ENCODE measurements at regions not wholly inside any gene's neighbourhood (a gene's known extent, or its start where the extent isn't known, plus 50 kb on each side); places are given as distances from the start of the nearest gene placed in this dataset.
"Not testable (repeated sequence)": the region's sequence is repeated elsewhere in the genome, so short reads cannot be mapped to it uniquely, and the experiment has no call there.

- H3K9me3 Mint-ChIP-seq, result no peaks in the 10 kb centered on the region
- H3K4me1 Mint-ChIP-seq, result no peaks in the 10 kb centered on the region
- no peaks in the 10 kb centered on the region for H3K27me3 Mint-ChIP-seq
- H3K27ac Mint-ChIP-seq, result no peak overlapping the region
- ATAC-seq, result no peak
- H3K36me3 Mint-ChIP-seq, result no peaks in the 10 kb centered on the region
- H3K4me3 Mint-ChIP-seq, result no peak overlapping the region
These were observed 209.8 kb downstream of the PTPRC start for GRCh38 chr1:198848649-198849048.

DNA sequence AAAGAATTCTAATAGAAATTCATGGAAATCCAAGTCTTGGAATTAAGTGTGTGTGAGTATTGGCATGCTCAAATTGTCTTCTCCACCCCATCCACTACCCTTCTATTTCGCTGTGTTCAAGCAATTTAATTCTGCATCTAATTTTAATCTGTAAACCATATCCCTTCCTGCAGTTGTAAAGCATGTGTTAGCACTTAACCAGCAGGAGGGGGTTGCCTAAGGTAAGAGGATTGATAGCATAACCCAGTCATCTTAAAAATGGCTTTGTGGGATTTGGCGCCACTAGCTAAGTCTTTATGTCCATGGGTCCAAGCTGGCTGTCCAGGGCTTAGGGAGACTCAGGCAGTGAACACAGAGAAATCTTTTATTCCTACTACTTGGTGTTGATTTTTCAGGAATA, 210.3 kb downstream of the PTPRC start:
- Mint-ChIP-seq H3K4me1 (no peaks in the 10 kb centered on the region), H3K27me3 (no peaks in the 10 kb centered on the region), H3K9me3 (no peaks in the 10 kb centered on the region), H3K36me3 (no peaks in the 10 kb centered on the region), H3K27ac (no peak overlapping the region), H3K4me3 (no peak overlapping the region)
- no peak for ATAC-seq

DNA sequence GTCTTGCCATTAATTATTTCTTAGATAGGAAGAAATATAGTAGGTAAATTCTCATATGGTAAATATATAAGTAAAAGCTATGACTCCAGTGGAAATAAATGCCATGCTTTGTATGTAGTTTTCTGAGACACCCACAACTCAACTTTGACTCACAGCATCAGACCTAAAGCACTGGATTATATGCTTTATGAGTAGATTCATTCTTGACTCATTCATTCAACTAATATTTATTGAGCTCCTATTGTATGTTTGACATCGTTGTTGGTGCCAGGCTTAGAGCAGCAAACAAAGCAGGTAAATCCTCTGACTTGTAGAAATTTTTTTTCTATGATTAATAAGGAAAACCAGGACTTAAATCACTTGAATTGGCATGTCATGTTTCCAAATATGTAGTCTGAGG, 211.4 kb downstream of the PTPRC start:
- no peak overlapping the region for H3K4me3 Mint-ChIP-seq

DNA sequence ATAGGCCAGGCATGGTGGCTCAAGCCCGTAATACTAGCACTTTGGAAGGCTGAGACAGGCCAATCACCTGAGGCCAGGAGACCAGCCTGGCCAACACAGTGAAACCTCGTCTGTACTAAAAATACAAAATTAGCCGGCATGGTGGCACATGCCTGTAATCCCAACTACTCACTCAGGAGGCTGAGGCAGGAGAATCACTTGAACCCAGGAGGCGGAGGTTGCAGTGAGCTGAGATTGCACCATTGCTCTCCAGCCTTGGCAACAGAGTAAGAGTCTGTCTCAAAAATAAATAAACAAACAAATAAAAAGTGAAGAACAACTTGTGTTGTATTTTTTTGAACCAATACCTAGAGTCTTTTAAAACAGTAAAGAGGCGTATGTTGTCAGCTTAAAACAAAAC, 212.1 kb downstream of the PTPRC start:
- H3K4me3 Mint-ChIP-seq, H3K27ac Mint-ChIP-seq, H3K36me3 Mint-ChIP-seq, ATAC-seq, H3K9me3 Mint-ChIP-seq, H3K27me3 Mint-ChIP-seq, H3K4me1 Mint-ChIP-seq: not testable (repeated sequence)

More for the DNA sequence above, 211.4 kb downstream of the PTPRC start:
- Mint-ChIP-seq H3K27me3 (no peaks in the 10 kb centered on the region), H3K9me3 (no peaks in the 10 kb centered on the region), H3K36me3 (no peaks in the 10 kb centered on the region), H3K27ac (no peak overlapping the region), H3K4me1 (no peaks in the 10 kb centered on the region)
- no peak for ATAC-seq

DNA sequence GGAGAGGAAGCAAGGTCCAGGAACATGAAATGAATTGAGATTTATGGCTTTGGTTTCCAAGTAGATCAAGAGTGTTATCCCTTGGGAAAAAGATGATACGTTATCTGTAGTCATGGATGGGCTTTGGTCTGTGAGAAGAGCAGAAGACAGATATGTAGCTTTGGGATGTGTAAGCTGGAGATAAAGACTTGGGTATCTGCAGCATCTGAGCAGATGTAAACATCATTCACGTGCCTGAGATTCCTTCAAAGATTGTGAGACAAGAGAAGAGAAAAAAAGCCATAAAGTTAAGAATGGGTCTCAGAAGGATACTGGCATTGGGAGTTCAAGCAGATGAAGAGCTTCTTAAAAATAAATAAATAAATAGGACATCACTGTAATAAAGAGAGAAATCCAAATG, 217.8 kb downstream of the PTPRC start:
- Mint-ChIP-seq H3K4me1 (no peaks in the 10 kb centered on the region), H3K9me3 (no peaks in the 10 kb centered on the region), H3K36me3 (no peaks in the 10 kb centered on the region), H3K27ac (no peak overlapping the region), H3K4me3 (no peak overlapping the region), H3K27me3 (no peaks in the 10 kb centered on the region)
- no peak for ATAC-seq

DNA sequence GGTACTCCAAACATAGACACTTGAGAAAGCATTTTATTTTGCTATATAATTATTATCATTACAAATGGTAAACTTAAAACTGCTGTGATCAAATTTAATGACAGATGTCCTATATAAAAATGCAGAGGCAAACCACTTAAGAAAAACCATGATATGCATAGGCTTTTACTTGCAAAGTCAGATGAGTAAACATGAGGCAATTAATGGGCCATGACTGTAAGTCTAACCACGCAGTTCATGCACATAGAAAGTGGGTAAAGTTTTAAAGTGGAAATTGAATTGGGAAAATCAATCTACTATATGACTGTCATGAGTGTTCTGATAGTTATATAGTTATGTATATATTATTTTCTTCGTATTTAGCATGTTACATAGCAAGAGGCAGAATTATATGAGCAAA, 219.2 kb downstream of the PTPRC start:
- no peaks in the 10 kb centered on the region for H3K4me1 Mint-ChIP-seq
- ATAC-seq, result no peak
- H3K27ac Mint-ChIP-seq, result no peak overlapping the region
- H3K4me3 Mint-ChIP-seq, result no peak overlapping the region
- H3K9me3 Mint-ChIP-seq, result no peaks in the 10 kb centered on the region
- no peaks in the 10 kb centered on the region for H3K36me3 Mint-ChIP-seq
- no peaks in the 10 kb centered on the region for H3K27me3 Mint-ChIP-seq

- Mint-ChIP-seq H3K36me3 (no peaks in the 10 kb centered on the region), H3K27ac (no peak overlapping the region), H3K9me3 (no peaks in the 10 kb centered on the region), H3K4me3 (no peak overlapping the region), H3K4me1 (no peaks in the 10 kb centered on the region), H3K27me3 (no peaks in the 10 kb centered on the region)
- no peak for ATAC-seq
These were observed 221.5 kb downstream of the PTPRC start for GRCh38 chr1:198860371-198860770.

- Mint-ChIP-seq H3K36me3 (no peaks in the 10 kb centered on the region), H3K4me1 (no peaks in the 10 kb centered on the region), H3K9me3 (no peaks in the 10 kb centered on the region), H3K4me3 (no peak overlapping the region), H3K27ac (no peak overlapping the region), H3K27me3 (no peaks in the 10 kb centered on the region)
- no peak for ATAC-seq
These were observed 222.8 kb downstream of the PTPRC start for GRCh38 chr1:198861636-198862035.

- H3K4me1 Mint-ChIP-seq, result no peaks in the 10 kb centered on the region
- no peaks in the 10 kb centered on the region for H3K36me3 Mint-ChIP-seq
These were observed 225.9 kb downstream of the PTPRC start for GRCh38 chr1:198864695-198865094.

GRCh38 chr1:198865319-198865718, 226.5 kb downstream of the PTPRC start:
- no peaks in the 10 kb centered on the region for H3K9me3 Mint-ChIP-seq
- no peaks in the 10 kb centered on the region for H3K27me3 Mint-ChIP-seq
- no peak overlapping the region for H3K27ac Mint-ChIP-seq
- H3K4me3 Mint-ChIP-seq, result no peak overlapping the region
- no peaks in the 10 kb centered on the region for H3K36me3 Mint-ChIP-seq
- H3K4me1 Mint-ChIP-seq, result no peaks in the 10 kb centered on the region
- no peak for ATAC-seq

More at GRCh38 chr1:198864695-198865094, 225.9 kb downstream of the PTPRC start:
- H3K27me3 Mint-ChIP-seq, result no peaks in the 10 kb centered on the region
- no peak for ATAC-seq
- no peak overlapping the region for H3K27ac Mint-ChIP-seq
- no peaks in the 10 kb centered on the region for H3K9me3 Mint-ChIP-seq
- no peak overlapping the region for H3K4me3 Mint-ChIP-seq

- Mint-ChIP-seq H3K4me1 (no peaks in the 10 kb centered on the region), H3K36me3 (no peaks in the 10 kb centered on the region), H3K9me3 (no peaks in the 10 kb centered on the region), H3K27me3 (no peaks in the 10 kb centered on the region), H3K27ac (no peak overlapping the region), H3K4me3 (no peak overlapping the region)
- no peak for ATAC-seq
These were observed 228.3 kb downstream of the PTPRC start for GRCh38 chr1:198867182-198867581.

- H3K4me1 Mint-ChIP-seq, result no peaks in the 10 kb centered on the region
- no peak for ATAC-seq
- peaks cover 11% of the 10 kb centered on the region for H3K9me3 Mint-ChIP-seq
- H3K27me3 Mint-ChIP-seq, result peaks cover 6% of the 10 kb centered on the region
- H3K36me3 Mint-ChIP-seq, result peaks cover 5% of the 10 kb centered on the region
- no peak overlapping the region for H3K4me3 Mint-ChIP-seq
- no peak overlapping the region for H3K27ac Mint-ChIP-seq
These were observed 234.9 kb downstream of the PTPRC start for GRCh38 chr1:198873696-198874230.

DNA sequence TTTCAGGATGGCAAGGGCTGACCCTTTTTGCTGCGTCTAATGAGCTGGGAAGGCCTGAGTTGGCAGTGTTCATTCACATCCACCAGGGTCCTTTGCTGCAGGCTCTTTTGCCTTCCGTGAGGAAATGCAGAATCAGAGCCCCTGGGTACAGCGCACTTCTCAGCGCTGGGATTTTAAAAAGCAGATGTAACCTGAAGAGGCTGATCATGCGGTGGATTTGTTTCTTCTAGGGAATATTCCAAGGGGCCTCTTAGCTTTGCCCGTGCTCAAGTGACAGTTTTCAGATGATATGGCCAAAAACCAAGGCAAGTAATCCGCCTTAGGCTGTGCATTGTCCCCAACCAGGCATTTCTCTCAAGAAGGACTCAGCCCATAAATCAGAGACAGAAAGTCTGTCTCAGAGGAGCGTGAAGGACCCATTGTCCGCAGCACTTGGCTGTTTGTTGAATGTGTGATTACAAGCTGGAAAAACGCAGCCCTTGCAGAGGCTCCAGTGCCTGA, 237.6 kb downstream of the PTPRC start:
- H3K4me1 Mint-ChIP-seq, result no peaks in the 10 kb centered on the region
- H3K27ac Mint-ChIP-seq, result no peak overlapping the region
- peaks cover 6% of the 10 kb centered on the region for H3K36me3 Mint-ChIP-seq
- H3K27me3 Mint-ChIP-seq, result peaks cover 12% of the 10 kb centered on the region
- H3K4me3 Mint-ChIP-seq, result no peak overlapping the region
- ATAC-seq, result no peak
- peaks cover 13% of the 10 kb centered on the region for H3K9me3 Mint-ChIP-seq

- H3K4me3 Mint-ChIP-seq, result no peak overlapping the region
- H3K4me1 Mint-ChIP-seq, result no peaks in the 10 kb centered on the region
- ATAC-seq, result no peak
- peaks cover 12% of the 10 kb centered on the region for H3K27me3 Mint-ChIP-seq
- H3K9me3 Mint-ChIP-seq, result peaks cover 12% of the 10 kb centered on the region
- H3K27ac Mint-ChIP-seq, result no peak overlapping the region
- peaks cover 6% of the 10 kb centered on the region for H3K36me3 Mint-ChIP-seq
These were observed 239.7 kb downstream of the PTPRC start for GRCh38 chr1:198878566-198878965.

DNA sequence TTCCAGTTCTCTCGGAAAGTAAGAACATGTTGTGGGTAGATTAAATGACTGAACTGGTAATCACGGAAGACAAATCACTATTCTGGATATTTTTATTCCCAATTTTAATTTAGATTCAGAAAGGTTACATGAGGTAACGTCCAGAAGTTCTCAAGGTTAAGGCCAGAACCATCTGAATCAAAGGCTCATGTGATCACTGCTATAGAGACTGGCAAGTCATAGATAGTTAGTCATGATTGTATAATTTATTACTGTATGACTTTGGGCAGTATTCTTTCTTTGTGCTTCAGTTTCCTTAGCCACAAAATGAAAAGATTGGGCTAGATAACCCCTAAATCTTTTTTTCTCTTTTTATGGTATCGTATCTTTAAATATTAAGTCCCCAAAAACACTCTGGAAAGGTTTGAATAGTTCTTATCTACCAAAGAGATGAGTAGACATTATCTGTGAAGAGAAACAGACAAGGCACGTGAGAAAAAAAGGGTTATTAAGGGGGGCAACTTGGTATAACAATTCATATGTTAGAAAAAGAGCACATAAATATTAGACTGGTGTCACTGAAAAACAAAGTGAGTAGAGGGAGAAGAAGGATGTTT, 241.0 kb downstream of the PTPRC start:
- Mint-ChIP-seq H3K9me3 (peaks cover 10% of the 10 kb centered on the region), H3K27me3 (peaks cover 12% of the 10 kb centered on the region), H3K4me1 (no peaks in the 10 kb centered on the region), H3K36me3 (peaks cover 6% of the 10 kb centered on the region), H3K4me3 (no peak overlapping the region), H3K27ac (no peak overlapping the region)
- no peak for ATAC-seq

- ATAC-seq, result no peak
- Mint-ChIP-seq H3K36me3 (peaks cover 6% of the 10 kb centered on the region), H3K27me3 (peaks cover 12% of the 10 kb centered on the region), H3K27ac (no peak overlapping the region), H3K4me1 (no peaks in the 10 kb centered on the region), H3K9me3 (peaks cover 10% of the 10 kb centered on the region), H3K4me3 (no peak overlapping the region)
These were observed 241.6 kb downstream of the PTPRC start for GRCh38 chr1:198880397-198880796.

All from stimulated activated memory B cell treated with anti-CD40 and anti-IgM and Interleukin-4, amounts not matched to agents 10 μg/mL and 1 μg/mL and 100 μg/mL, for 72 hours (primary cell).